Heart right ventricle (tissue), 16 donors: ENCODE measurements at regions not wholly inside any gene's neighbourhood (a gene's known extent, or its start where the extent isn't known, plus 50 kb on each side); places are given as distances from the start of the nearest gene placed in this dataset.

Experiments
- ATAC-seq, 8 donors: fragments of 200-7000 bp; cut with Tn5 transposase; one replicate each; pipeline ENCODE4 v1.9.1; 2020; ENCODE audit warnings: mild to moderate bottlenecking in 8 of 8, moderate library complexity in 8 of 8, moderate number of reproducible peaks in 1 of 8
- DNase-seq, 2 donors: peaks; one replicate each; pipeline ENCODE4 v3.0.0-alpha.2; 2020
- H3K27ac ChIP-seq, 10 donors: fragments of 200-600 bp; sonication (generic) in 2 of 10; one replicate each; pipeline versions ENCODE4 v1.5.0 to v1.8.0; 2020 to 2022; ENCODE audit warnings: mild to moderate bottlenecking in 3 of 10
- H3K27me3 ChIP-seq, 7 donors: fragments of 200-600 bp; one replicate each; pipeline ENCODE4 v1.8.0; 2021 to 2022; ENCODE audit warnings: mild to moderate bottlenecking in 2 of 7
- H3K36me3 ChIP-seq, 9 donors: fragments of 200-600 bp; sonication (generic) in 1 of 9; one replicate each; pipeline versions ENCODE4 v1.5.0 to v1.8.0; 2020 to 2022; ENCODE audit warnings: mild to moderate bottlenecking in 2 of 9
- H3K4me1 ChIP-seq, 9 donors: fragments of 200-600 bp; sonication (generic) in 1 of 9; one replicate each; pipeline versions ENCODE4 v1.5.0 to v1.8.0; 2020 to 2022; ENCODE audit warnings: mild to moderate bottlenecking in 4 of 9
- H3K4me3 ChIP-seq, 10 donors: fragments of 200-600 bp; sonication (generic) in 2 of 10; one replicate each; pipeline versions ENCODE4 v1.5.0 to v1.8.0; 2020 to 2022; ENCODE audit warnings: mild to moderate bottlenecking in 7 of 10, moderate library complexity in 2 of 10
- H3K9me3 ChIP-seq, 11 donors: fragments of 200-600 bp in 10 of 11; sonication (generic) in 2 of 11; one replicate each; pipeline versions ENCODE4 v1.5.0 to v1.8.0; 2013 to 2022; ENCODE audit warnings: mild to moderate bottlenecking in 2 of 11, control low read depth in 1 of 11, moderate library complexity in 1 of 11
- WGBS, 2 donors: extraction: QIAGEN DNeasy Blood & Tissue Kit; methylation state at CpG; one replicate each; pipeline ENCODE4 v1.1.7; 2013; ENCODE audit warnings: inconsistent platforms in 1 of 2; 5-methylcytosine and 5-hydroxymethylcytosine counted together
- intact Hi-C, 10 donors: fragments of 100-400 bp; cut with DNase I; formaldehyde crosslinking; loops; one replicate each; pipeline versions ENCODE4 v1.11.1 to v1.14.2; 2022
- TF ChIP-seq, protein P1 (sequence below), 9 donors: fragments of 200-600 bp; sonication (generic) in 2 of 9; IDR thresholded peaks; one replicate each; pipeline versions ENCODE4 v1.5.0 to v1.8.0; 2021 to 2022; ENCODE audit warnings: antibody characterized with exemption in 9 of 9, mild to moderate bottlenecking in 5 of 9, moderate library complexity in 1 of 9
- donor health status: Arrhythmogenic right ventricular cardiomyopathy.
- donor health status: ischemic (EF 13 %, LVEDD 7.1; RV severe dilation, severe dysfunction).
- donor health status: healthy with polysubstance abuse.
- donor health status: DM: no; HTN: yes; CAD: no.
- donor health status: DM: no; HTN: no; CAD: no.
- donor health status: ischemic (EF 25% LVEDD 6.9; RV normal size, moderate dysfunction).
- donor health status: ischemic (EF 25% LVEDD 5.7; RV mildly dilated, moderate dysfunction).
- donor health status: healthy.
- donor health status: DM: yes; HTN: yes; CAD: no.
- donor health status: Ischemic cardiomyopathy.
- donor health status: ischemic (EF 35%, LVEDD 5.7; RV mildly dilated, moderate dysfunction).
- donor health status: nonischemic (EF 11% LVEDD 7.7; RV severe dilation, severe dysfunction).
- donor health status: DM: yes; HTN: yes; CAD: no.
- donor health status: PGD.
- donor health status: ischemic (EF 29% LVEDD 5.4; RV normal size, mild dysfunction).
- donor health status: nonischemic (EF 23%, LVEDD 6.1; RV moderate dilation, normal function).

DNA sequence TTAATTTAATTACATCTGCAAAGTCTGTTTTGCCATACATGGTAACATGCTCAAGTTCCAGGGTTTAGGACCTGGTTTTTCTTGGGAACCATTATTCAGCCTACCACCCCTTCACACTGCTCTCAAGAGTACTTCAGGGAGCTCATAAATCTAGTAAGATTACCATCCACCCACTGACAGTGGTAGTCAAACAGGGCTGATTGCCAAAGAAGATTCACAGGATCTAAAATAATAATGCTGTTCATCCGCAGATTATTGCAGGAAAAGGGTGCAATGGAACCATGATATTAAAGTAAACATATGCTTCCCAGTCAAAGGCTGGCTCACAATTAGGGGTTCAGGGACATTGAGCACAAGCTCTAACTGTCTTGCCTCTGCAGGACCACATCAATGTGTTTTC lies 148.0 kb upstream of the CYRIA start:
- no peaks in the 10 kb centered on the region for H3K36me3 ChIP-seq
- no peaks in the 10 kb centered on the region for H3K9me3 ChIP-seq
- no peak overlapping the region for H3K4me3 ChIP-seq
- no peaks in the 10 kb centered on the region for H3K27me3 ChIP-seq
- intact Hi-C loops, result no loop called here
- 79 to 84% methylated on average over 1 of the region's 1 CpG for WGBS, 2 donors
- TF ChIP-seq, protein P1, sequence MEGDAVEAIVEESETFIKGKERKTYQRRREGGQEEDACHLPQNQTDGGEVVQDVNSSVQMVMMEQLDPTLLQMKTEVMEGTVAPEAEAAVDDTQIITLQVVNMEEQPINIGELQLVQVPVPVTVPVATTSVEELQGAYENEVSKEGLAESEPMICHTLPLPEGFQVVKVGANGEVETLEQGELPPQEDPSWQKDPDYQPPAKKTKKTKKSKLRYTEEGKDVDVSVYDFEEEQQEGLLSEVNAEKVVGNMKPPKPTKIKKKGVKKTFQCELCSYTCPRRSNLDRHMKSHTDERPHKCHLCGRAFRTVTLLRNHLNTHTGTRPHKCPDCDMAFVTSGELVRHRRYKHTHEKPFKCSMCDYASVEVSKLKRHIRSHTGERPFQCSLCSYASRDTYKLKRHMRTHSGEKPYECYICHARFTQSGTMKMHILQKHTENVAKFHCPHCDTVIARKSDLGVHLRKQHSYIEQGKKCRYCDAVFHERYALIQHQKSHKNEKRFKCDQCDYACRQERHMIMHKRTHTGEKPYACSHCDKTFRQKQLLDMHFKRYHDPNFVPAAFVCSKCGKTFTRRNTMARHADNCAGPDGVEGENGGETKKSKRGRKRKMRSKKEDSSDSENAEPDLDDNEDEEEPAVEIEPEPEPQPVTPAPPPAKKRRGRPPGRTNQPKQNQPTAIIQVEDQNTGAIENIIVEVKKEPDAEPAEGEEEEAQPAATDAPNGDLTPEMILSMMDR (IDR thresholded peaks at IDR 0.05), result no peak
- H3K4me1 ChIP-seq, result no peaks in the 10 kb centered on the region
- DNase-seq (no peak), ATAC-seq (no peak)
- no peak overlapping the region for H3K27ac ChIP-seq

DNA sequence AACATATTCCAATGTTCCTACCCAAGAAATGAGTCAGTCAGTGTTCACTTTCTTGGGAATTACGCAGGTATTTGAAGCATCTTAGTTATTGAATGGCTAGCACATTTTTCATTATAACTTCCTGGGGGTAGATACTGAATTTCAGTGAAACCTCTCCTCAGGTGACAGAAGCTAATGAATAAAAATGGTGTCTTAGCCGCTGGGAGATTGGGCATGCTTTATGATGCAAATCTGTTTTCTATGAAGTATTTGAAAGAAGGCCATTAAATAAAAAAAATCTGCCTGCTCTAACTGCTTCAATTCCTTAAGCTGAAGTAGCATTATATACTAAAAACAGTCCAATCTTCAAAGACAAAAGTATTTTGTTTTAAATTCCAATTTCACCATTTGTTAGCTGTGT lies 132.8 kb upstream of the CYRIA start:
- 85 to 91% methylated on average over 2 of the region's 2 CpGs for WGBS, 2 donors

DNA sequence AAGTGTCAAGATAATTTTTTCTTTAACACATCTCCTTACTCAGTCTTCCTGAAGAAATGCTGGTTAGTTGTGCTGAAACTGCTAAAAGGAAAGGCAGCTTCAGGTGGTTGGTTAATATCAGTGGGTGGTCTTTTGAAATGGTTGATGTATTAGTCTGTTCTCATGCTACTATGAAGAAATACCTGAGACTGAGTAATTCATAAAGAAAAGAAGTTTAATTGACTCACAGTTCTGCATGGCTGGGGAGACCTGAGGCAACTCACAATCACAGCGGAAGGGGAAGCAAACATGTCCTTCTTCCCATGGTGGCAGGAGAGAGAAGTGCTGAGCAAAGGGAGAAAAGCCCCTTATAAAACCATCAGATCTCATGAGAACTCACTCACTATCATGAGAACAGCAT lies 125.9 kb upstream of the CYRIA start:
- 97 to 100% methylated on average over 1 of the region's 1 CpG for WGBS, 2 donors
- Histone ChIP-seq H3K4me1 (no peaks in the 10 kb centered on the region), H3K27me3 (no peaks in the 10 kb centered on the region), H3K27ac (no peak overlapping the region), H3K4me3 (no peak overlapping the region), H3K36me3 (no peaks in the 10 kb centered on the region), H3K9me3 (no peaks in the 10 kb centered on the region)
- intact Hi-C loops, result no loop called here
- ATAC-seq, result no peak
- TF ChIP-seq, protein P1 (IDR thresholded peaks at IDR 0.05), result no peak
- DNase-seq, result no peak

More for the DNA sequence above, 132.8 kb upstream of the CYRIA start:
- DNase-seq (no peak), ATAC-seq (no peak)
- Histone ChIP-seq H3K27me3 (peaks cover 0 to 7% (median 0%) of the 10 kb centered on the region in 7 donors), H3K36me3 (no peaks in the 10 kb centered on the region), H3K4me3 (no peak overlapping the region), H3K4me1 (no peaks in the 10 kb centered on the region), H3K9me3 (no peaks in the 10 kb centered on the region), H3K27ac (no peak overlapping the region)
- intact Hi-C loops, result no loop called here
- TF ChIP-seq, protein P1 (IDR thresholded peaks at IDR 0.05), result no peak

DNA sequence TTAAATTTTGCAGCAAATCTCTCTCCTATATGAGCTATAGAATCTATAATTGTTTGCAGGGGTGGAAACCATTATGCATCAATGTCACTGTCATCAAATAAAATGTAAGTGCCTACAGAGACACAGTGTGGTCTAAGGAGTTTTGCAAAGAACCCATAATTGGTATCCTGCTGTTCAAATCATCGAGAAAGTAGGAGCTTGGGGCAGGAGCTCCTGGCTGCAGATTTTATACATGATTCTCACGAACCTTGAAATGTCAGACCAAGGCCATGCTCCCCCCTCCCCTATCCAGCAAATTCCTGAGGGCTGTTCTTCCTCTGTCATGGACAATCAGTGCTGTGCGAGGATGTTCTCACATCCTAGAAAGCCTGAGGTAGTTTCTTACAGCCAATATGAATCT lies 119.5 kb upstream of the CYRIA start:
- Histone ChIP-seq H3K27me3 (peaks cover 0 to 7% (median 0%) of the 10 kb centered on the region in 7 donors), H3K27ac (no peak overlapping the region), H3K9me3 (no peaks in the 10 kb centered on the region), H3K4me1 (no peaks in the 10 kb centered on the region), H3K4me3 (no peak overlapping the region), H3K36me3 (no peaks in the 10 kb centered on the region)
- DNase-seq (no peak), ATAC-seq (no peak)
- 40 to 65% methylated on average over 3 of the region's 3 CpGs for WGBS, 2 donors
- TF ChIP-seq, protein P1 (IDR thresholded peaks at IDR 0.05), result no peak
- intact Hi-C loops, result no loop called here

DNA sequence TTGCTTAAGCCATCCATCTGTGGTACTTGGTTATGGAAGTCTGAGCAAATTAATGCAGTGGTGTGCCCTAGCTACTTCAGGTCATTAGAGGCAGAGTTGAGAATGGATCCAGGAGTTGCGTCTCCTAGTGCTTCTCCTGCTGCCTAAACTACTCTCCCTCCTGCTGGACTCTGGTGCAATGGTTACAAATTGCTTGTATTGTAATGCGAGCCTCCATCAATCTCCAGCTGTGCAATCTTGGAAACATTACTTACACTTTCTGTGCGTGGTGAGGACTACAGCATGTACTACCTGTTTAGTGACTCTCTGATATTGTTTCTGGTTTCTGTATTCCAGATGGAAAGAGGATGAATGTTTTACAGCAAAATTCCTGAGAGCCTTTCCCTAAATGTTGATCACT lies 119.0 kb upstream of the CYRIA start:
- Histone ChIP-seq H3K27ac (no peak overlapping the region), H3K27me3 (peaks cover 0 to 7% (median 0%) of the 10 kb centered on the region in 7 donors), H3K4me3 (no peak overlapping the region), H3K4me1 (no peaks in the 10 kb centered on the region), H3K9me3 (no peaks in the 10 kb centered on the region), H3K36me3 (no peaks in the 10 kb centered on the region)
- DNase-seq (no peak), ATAC-seq (no peak)
- WGBS, 2 donors, result 92 to 93% methylated on average over 3 of the region's 3 CpGs
- intact Hi-C loops, result no loop called here
- TF ChIP-seq, protein P1 (IDR thresholded peaks at IDR 0.05), result no peak
